A673 (cell line): ENCODE measurements at regions not wholly inside any gene's neighbourhood (a gene's known extent, or its start where the extent isn't known, plus 50 kb on each side); places are given as distances from the start of the nearest gene placed in this dataset.

Source experiments
- EZH2 ChIP-seq: fragments of 200-600 bp; sonication (generic); IDR thresholded peaks from 2 replicates; pipeline ENCODE4 v1.6.1; 2017; ENCODE audit warnings: borderline replicate concordance, low read depth, mild to moderate bottlenecking, mixed read lengths, antibody characterized with exemption, low read length; ENCODE audit not compliant: poor library complexity, severe bottlenecking
- TF ChIP-seq, protein P1 (sequence below): fragments of 300-800, 200-600 bp; sonication (generic); conservative IDR thresholded peaks from 2 replicates; pipeline ENCODE4 v1.5.1; 2017; ENCODE audit warnings: low read depth, mild to moderate bottlenecking, antibody characterized with exemption, low read length, moderate library complexity, mixed read lengths

DNA sequence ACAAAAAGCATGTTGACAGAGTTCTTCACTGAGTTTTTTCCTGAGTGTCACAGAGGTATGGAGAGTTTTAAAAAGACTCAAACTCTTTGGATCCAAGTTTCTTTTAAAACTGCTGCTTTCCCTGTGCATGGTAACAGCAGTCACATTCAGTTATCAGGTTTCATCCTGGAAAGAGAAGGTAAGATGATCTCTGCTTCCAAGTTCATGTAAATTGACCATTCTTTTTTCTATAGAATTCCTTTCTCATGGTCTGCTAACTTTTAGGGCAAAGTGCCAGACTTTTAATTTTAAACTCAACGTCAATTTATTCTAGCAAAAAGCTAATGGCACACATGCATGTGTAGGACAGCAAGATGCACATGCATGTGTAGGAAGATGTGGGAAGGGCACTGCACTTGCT lies 52.5 kb upstream of the PRLR start:
- TF ChIP-seq, protein P1, sequence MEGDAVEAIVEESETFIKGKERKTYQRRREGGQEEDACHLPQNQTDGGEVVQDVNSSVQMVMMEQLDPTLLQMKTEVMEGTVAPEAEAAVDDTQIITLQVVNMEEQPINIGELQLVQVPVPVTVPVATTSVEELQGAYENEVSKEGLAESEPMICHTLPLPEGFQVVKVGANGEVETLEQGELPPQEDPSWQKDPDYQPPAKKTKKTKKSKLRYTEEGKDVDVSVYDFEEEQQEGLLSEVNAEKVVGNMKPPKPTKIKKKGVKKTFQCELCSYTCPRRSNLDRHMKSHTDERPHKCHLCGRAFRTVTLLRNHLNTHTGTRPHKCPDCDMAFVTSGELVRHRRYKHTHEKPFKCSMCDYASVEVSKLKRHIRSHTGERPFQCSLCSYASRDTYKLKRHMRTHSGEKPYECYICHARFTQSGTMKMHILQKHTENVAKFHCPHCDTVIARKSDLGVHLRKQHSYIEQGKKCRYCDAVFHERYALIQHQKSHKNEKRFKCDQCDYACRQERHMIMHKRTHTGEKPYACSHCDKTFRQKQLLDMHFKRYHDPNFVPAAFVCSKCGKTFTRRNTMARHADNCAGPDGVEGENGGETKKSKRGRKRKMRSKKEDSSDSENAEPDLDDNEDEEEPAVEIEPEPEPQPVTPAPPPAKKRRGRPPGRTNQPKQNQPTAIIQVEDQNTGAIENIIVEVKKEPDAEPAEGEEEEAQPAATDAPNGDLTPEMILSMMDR, result no peak
- TF ChIP-seq EZH2, result no peak
